DMS 273 (cell line): ENCODE measurements at regions not wholly inside any gene's neighbourhood (a gene's known extent, or its start where the extent isn't known, plus 50 kb on each side); places are given as distances from the start of the nearest gene placed in this dataset.
A peak's percentile ranks its signal among the peaks of the same experiment; 100 is the strongest.

Experiments
- DNase-seq: peaks from one replicate; lab custom pipeline; 2025; ENCODE audit not compliant: unreplicated experiment; lab: John Stamatoyannopoulos, UW

- DNase-seq, result no peak
These were observed 136.9 kb downstream of the SCARB1 start for GRCh38 chr12:124726596-124727263.

DNA sequence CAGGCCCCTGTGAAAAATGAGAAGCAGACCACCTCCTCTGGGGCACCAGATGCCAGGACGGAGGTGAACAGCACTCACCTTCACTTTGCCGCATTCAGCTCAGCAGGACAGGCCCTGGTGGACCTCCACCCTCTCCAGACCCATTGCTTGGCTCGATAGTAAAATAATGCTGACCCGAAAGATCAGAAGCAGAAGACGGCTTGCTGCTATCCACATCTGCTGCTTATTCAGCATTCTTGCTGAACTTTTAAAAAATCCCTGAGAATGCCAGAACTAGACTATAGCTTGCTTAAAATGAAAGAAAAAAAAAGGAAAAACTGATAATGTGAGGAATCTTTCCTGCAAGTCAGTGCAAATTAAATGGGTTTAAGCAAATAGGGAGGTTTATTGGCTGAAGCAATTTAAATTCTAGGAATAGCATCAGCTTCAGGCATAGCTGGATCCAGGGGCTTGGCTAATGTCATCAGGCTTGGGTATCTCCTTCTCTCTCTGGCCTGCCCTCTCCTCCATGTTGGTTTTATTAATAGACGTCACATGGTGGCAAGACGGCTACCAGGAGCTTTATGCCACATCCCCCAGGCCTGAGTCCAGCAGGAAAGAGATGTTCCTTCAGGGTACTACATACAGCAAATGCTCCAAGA is 137.9 kb downstream of the SCARB1 start:
- no peak for DNase-seq

DNA sequence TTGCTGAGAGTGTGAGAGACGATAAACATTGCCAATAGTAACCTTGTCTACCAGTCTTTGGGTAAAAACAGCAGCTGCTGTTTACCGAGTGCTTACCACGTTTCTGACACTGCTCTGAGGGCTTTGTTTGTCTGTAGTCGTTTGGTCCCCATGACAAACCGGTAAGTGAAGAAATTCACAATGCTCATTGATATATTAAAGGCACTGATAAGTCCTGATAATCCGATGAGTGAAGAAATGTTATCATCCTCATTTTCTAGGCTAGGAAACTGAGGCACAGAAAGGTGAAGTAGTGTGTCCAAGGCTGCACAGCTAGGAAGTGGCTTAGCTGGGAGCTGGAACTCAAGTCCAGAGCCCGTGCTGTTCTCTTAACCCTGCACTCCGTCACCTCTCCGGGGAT is 138.6 kb downstream of the SCARB1 start:
- DNase-seq, result no peak

- DNase-seq, result no peak
These were observed 140.8 kb downstream of the SCARB1 start for GRCh38 chr12:124722878-124723277.

- no peak for DNase-seq
These were observed 142.0 kb downstream of the SCARB1 start for GRCh38 chr12:124721501-124722162.

DNA sequence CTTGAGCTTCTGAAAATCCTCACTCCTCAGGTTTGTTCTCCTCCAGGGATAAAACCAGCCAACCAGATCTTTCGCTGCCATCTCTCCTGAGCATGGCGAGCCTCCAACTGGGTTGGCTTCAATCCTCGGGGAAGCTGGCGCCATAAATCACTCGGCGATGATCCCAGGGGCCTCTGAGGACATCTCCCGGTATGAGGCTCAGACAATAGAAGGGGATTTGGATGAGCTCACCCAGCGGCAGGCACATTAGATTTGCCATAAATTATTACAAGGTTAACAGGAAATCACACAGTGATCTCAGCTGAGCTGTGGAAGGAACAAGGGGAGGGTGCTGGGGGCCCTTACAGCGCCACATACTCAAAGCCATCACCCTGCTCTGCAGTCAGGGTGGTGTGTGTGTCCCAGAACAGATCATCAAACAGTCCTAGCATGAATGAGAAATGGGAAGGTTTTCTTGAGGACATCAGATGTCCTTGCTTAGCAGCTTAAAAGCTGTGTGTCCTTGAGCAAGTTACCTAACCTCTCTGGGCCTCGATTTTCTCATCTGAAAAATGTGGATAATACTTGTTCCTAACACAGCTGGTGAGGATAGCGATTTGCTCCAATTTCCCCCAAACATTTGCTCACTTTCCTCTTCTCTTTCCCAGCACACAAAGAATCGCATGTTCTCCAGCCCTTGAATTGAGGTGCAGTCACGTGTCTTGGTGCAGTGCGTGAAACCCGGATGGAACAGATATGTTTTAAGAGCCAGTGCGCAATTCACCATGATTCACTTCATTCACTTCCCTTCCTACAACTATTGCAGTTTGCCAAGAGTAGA is 142.8 kb downstream of the SCARB1 start:
- DNase-seq, result peak; percentile 82

DNA sequence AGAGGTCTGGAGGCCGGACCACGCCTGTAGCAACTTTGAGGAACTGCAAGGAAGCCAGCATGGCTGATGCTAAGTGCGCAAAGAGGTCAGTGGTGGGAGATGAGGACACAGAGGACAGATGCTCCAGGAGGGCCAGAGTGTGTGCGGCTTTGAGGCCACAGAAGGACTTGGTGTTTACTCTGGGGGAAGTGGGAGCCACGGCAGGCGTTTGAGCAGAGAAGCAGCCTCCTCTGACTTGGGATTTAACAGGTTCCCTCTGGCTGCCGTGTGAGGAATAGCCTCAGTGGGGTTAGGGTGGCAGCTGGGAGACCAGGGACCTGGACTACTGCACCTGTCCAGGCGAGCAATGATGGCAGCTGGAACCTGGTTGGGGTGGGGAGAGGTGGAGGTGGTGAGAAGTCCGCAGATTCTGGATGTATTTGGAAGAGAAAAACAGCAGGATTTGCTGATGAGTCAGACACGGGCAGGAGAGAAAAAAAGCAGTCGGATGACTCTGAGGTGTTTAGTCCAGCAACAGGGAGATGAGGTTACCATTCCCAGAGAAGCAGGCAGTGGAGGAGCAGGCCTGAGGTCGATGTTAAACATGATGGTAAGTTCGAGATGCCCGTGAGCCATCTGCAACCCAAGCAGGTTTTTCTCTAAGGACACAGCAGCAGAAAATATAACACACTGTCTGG is 143.5 kb downstream of the SCARB1 start:
- DNase-seq, result peak; percentile 78

- no peak for DNase-seq
These were observed 144.4 kb downstream of the SCARB1 start for GRCh38 chr12:124719231-124719630.

GRCh38 chr12:124718458-124718857 is 145.2 kb downstream of the SCARB1 start:
- DNase-seq, result no peak

GRCh38 chr12:124718036-124718435 is 145.6 kb downstream of the SCARB1 start:
- DNase-seq, result no peak

GRCh38 chr12:124717318-124717717 is 146.3 kb downstream of the SCARB1 start:
- DNase-seq, result no peak

- no peak for DNase-seq
These were observed 147.2 kb downstream of the SCARB1 start for GRCh38 chr12:124716208-124717130.

DNA sequence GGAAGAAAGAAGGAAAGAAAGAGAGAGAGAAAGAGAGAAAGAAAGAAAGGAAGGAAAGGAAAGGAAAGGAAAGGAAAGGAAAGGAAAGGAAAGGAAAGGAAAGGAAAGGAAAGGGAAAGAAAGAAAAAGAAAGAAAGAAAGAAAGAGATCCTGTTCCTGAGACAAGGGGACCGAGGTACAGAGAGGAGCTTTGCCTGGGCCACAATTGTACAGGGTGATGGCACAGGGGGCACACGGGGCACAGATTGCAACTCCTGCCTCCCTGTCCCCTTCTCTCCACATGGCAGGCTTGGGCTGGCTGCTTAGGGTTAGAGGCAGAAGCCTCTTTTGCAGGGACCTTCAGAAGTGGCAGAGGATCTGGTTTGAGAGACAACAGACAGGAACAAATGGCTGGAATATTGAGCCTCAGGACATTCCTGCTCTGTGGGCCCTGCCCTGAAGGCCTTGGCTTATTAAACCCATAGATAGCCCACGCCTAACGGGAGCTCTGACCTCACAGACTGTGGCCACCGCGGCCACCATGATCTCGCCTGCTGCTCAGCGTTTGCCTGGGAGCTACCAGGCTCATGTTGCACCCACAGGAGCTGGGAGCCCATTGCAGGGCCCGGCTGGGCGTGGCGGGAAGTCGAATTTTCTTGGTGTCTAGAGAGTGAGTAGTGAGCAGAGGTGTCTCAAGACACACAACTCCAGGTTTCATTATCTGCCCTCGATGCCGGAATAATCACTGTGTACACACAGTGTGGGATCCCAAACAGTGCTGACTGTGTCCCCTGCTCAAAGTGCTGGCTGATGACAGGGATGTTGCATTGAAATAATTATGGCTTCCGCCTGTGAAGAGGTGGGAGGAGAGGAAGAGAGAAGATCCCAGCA is 147.9 kb upstream of the NCOR2 start:
- DNase-seq, result no peak

DNA sequence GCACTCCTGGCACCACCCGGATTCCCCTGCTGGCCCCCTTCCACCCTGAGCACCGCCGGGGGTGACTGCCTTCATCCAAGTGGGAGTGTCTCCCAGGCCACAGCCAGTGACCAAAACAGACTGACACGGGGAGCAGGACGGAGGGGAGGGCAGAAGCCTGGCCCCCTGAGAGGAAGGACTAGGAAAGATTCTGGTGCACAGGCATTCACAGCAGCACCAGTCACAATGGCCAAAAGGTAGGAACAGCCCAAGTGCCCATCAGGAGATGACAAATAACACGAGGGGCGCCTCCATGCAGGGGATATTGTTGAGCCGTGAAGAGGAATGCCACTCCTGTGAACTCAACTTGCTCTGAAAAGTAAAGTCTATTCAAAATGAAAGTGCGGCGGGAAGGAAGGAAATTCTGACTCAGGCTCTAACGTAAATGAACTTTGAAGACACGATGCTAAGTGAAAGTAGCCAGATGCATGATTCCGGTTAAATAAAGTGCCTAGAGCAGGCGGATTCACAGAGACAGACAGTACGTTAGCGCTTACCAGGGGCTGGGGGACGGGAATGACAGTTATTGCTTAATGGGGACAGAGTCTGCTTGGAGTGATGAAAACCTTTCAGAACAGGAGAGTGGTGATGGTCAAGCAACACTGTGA is 146.1 kb upstream of the NCOR2 start:
- no peak for DNase-seq

- no peak for DNase-seq
These were observed 145.6 kb upstream of the NCOR2 start for GRCh38 chr12:124713041-124713435.

GRCh38 chr12:124711344-124711743 is 143.9 kb upstream of the NCOR2 start:
- no peak for DNase-seq

DNA sequence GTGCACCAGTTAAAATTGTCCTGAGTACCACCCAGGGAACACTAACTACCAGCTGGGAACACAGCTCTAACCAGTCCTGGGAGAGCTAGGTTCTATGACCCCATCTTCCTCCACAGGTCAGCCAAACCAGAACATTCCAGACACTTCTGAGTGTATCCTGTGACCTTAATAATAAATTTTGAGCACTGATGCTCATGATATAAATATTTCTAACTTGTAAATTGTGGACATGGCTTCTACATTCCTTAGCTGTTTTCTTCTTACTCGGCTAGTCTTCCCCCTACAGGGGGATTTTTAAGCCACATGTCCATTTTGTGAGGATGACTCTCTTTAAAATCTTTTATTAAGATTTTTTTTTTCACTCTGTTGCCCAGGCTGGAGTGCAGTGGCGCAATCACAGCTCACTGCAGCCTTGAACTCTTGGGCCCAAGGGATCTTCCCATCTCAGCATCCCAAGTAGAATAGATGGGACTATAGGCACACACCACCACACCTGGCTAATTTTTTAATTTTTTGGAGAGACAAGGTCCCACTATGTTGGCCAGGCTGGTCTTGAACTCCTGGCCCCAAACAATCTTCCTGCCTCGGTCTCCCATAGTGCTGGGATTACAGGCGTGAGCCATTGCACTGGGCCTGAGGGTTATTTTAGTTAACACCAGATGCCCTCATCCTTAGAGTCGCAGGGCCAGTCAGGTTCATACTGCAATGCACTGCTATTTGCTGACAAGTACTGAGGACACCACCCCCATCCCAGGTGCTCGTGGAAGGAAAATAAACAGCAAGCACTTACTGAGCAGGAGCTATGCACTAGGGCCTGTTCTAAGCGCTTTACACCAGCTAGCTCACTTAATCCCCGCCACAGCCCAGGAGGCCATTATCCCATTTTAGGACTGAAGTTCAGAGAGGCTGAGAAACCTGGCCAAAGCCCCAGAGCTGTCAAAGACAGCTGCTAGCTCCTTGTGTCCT is 142.6 kb upstream of the NCOR2 start:
- no peak for DNase-seq
